ENCODE measurements at regions not wholly inside any gene's neighbourhood (a gene's known extent, or its start where the extent isn't known, plus 50 kb on each side); places are given as distances from the start of the nearest gene placed in this dataset.

- TF ChIP-seq POLR2A (IDR thresholded peaks at IDR 0.05), result no peak
- TF ChIP-seq, protein P1, sequence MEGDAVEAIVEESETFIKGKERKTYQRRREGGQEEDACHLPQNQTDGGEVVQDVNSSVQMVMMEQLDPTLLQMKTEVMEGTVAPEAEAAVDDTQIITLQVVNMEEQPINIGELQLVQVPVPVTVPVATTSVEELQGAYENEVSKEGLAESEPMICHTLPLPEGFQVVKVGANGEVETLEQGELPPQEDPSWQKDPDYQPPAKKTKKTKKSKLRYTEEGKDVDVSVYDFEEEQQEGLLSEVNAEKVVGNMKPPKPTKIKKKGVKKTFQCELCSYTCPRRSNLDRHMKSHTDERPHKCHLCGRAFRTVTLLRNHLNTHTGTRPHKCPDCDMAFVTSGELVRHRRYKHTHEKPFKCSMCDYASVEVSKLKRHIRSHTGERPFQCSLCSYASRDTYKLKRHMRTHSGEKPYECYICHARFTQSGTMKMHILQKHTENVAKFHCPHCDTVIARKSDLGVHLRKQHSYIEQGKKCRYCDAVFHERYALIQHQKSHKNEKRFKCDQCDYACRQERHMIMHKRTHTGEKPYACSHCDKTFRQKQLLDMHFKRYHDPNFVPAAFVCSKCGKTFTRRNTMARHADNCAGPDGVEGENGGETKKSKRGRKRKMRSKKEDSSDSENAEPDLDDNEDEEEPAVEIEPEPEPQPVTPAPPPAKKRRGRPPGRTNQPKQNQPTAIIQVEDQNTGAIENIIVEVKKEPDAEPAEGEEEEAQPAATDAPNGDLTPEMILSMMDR (IDR thresholded peaks at IDR 0.05), result no peak
These were observed 701.0 kb downstream of the NR2F1-AS1 start for GRCh38 chr5:92879806-92880543.

Measured in heart left ventricle (tissue), 13 donors.